SJSA1 (cell line): ENCODE measurements at regions not wholly inside any gene's neighbourhood (a gene's known extent, or its start where the extent isn't known, plus 50 kb on each side); places are given as distances from the start of the nearest gene placed in this dataset.

Experiments
- DNase-seq, 2 experiments: peaks; one replicate each; pipeline ENCODE4 v3.0.0-alpha.2; 2015 to 2020; ENCODE audit warnings: low spot score in 2 of 2, low read depth in 1 of 2
- H3K27ac ChIP-seq: fragments of 250-450 bp; sonication (Bioruptor Pico); 2 replicates; pipeline ENCODE4 v1.5.1; 2020; ENCODE audit warnings: mild to moderate bottlenecking, moderate library complexity
- H3K27me3 ChIP-seq: fragments of 250-450 bp; sonication (Bioruptor Pico); replicated peaks from 2 replicates; pipeline ENCODE4 v1.5.1; 2020; ENCODE audit warnings: mild to moderate bottlenecking, moderate library complexity
- H3K36me3 ChIP-seq: fragments of 250-450 bp; sonication (Bioruptor Pico); 2 replicates; pipeline ENCODE4 v1.5.1; 2020; ENCODE audit warnings: mild to moderate bottlenecking
- H3K4me1 ChIP-seq: fragments of 250-450 bp; sonication (Bioruptor Pico); replicated peaks from 2 replicates; pipeline ENCODE4 v1.6.1; 2021; ENCODE audit warnings: mild to moderate bottlenecking
- H3K4me3 ChIP-seq: fragments of 250-450 bp; sonication (Bioruptor Pico); 2 replicates; pipeline ENCODE4 v1.5.1; 2020; ENCODE audit warnings: mild to moderate bottlenecking
- H3K9me3 ChIP-seq: fragments of 250-450 bp; sonication (Bioruptor Pico); replicated peaks from 2 replicates; pipeline ENCODE4 v1.5.1; 2020; ENCODE audit warnings: mild to moderate bottlenecking

GRCh38 chr4:148503681-148504080 is 61.5 kb upstream of the NR3C2 start:
- Histone ChIP-seq H3K27ac (no peak overlapping the region), H3K36me3 (no peaks in the 10 kb centered on the region), H3K4me3 (no peak overlapping the region), H3K27me3 (no peaks in the 10 kb centered on the region), H3K4me1 (no peaks in the 10 kb centered on the region), H3K9me3 (no peaks in the 10 kb centered on the region)
- DNase-seq = no peak

GRCh38 chr4:148497258-148497657 is 55.0 kb upstream of the NR3C2 start:
- DNase-seq = no peak
- Histone ChIP-seq H3K27me3 (no peaks in the 10 kb centered on the region), H3K9me3 (no peaks in the 10 kb centered on the region)

GRCh38 chr4:148495463-148495862 is 53.2 kb upstream of the NR3C2 start:
- Histone ChIP-seq H3K27me3 (no peaks in the 10 kb centered on the region), H3K9me3 (no peaks in the 10 kb centered on the region), H3K36me3 (no peaks in the 10 kb centered on the region), H3K4me1 (no peaks in the 10 kb centered on the region), H3K27ac (no peak overlapping the region), H3K4me3 (no peak overlapping the region)
- DNase-seq = no peak

More at GRCh38 chr4:148497258-148497657, 55.0 kb upstream of the NR3C2 start:
- Histone ChIP-seq H3K4me1 (no peaks in the 10 kb centered on the region), H3K36me3 (no peaks in the 10 kb centered on the region), H3K27ac (no peak overlapping the region), H3K4me3 (no peak overlapping the region)
